ENCODE measurements at regions not wholly inside any gene's neighbourhood (a gene's known extent, or its start where the extent isn't known, plus 50 kb on each side); places are given as distances from the start of the nearest gene placed in this dataset.

DNA sequence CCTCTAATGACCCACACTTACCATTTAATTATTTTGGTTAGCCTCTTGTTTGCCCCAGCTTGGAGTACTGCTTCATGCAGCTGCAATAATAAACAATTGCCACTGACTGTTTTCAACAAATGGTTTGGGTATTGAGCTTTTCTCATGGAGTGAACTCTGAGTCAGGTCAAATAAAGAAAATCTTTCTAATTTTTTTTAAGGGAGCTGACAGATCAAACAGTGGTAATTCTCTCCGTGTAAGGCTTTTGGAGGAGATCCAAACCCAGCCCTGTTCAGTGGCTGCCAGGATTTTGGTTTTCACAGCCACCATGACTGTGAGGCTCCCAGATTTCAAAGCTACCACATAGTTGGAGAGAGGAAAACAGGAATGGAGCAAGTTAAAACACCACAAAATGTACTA, 110.7 kb upstream of the EFNA5 start (continued):
- TF ChIP-seq ZNF462 (CRISPR knock-in tag; IDR thresholded peaks at IDR 0.05) = no peak

- H4K20me1 ChIP-seq (replicated peaks; ENCODE audit: insufficient read depth) = no peaks in the 10 kb centered on the region
- H2AFZ ChIP-seq = no peak overlapping the region
- no peak overlapping the region for H3K4me3 Mint-ChIP-seq
- peaks cover 17% of the 10 kb centered on the region for H3K4me1 Mint-ChIP-seq
- no peaks in the 10 kb centered on the region; the same call in 1 of the 2 replicates for H3K36me3 ChIP-seq (ENCODE audit: insufficient read depth)
- no peaks in the 10 kb centered on the region for H3K9me2 ChIP-seq (ENCODE audit: insufficient read depth)
- no peak overlapping the region for H3K4me3 ChIP-seq
- ATAC-seq (no peak), DNase-seq (ENCODE audit: low spot score) (no peak)
- H3K27me3 ChIP-seq (ENCODE audit: insufficient read depth) = no peaks in the 10 kb centered on the region
- no peaks in the 10 kb centered on the region for H3K79me2 ChIP-seq (replicated peaks; ENCODE audit: insufficient read depth)
- no peaks in the 10 kb centered on the region for H3K27me3 Mint-ChIP-seq (ENCODE audit: insufficient read depth, low read depth, poor library complexity)
- H3K4me1 ChIP-seq (ENCODE audit: insufficient read depth) = peaks cover 13% of the 10 kb centered on the region
- H3K9me3 Mint-ChIP-seq = peaks cover 10% of the 10 kb centered on the region; the same call in 1 of the 3 replicates
- H3K27ac Mint-ChIP-seq = no peak overlapping the region
- no peak overlapping the region for H3K27ac ChIP-seq (ENCODE audit: low read depth)
- no peak overlapping the region for H3K4me2 ChIP-seq
- H3K36me3 Mint-ChIP-seq (ENCODE audit: low read depth) = peaks cover 11% of the 10 kb centered on the region
- no peaks in the 10 kb centered on the region for H3F3A ChIP-seq (replicated peaks; ENCODE audit: low read depth)
- TF ChIP-seq JUNB (IDR thresholded peaks at IDR 0.05; ENCODE audit: unreplicated experiment) (no peak), ZNF114 (CRISPR knock-in tag; IDR thresholded peaks at IDR 0.05) (no peak), NANOG (IDR thresholded peaks at IDR 0.05; ENCODE audit: borderline replicate concordance) (no peak), EZH2phosphoT487 (IDR thresholded peaks at IDR 0.05; ENCODE audit: unreplicated experiment) (no peak)
- TF ChIP-seq, protein P1, sequence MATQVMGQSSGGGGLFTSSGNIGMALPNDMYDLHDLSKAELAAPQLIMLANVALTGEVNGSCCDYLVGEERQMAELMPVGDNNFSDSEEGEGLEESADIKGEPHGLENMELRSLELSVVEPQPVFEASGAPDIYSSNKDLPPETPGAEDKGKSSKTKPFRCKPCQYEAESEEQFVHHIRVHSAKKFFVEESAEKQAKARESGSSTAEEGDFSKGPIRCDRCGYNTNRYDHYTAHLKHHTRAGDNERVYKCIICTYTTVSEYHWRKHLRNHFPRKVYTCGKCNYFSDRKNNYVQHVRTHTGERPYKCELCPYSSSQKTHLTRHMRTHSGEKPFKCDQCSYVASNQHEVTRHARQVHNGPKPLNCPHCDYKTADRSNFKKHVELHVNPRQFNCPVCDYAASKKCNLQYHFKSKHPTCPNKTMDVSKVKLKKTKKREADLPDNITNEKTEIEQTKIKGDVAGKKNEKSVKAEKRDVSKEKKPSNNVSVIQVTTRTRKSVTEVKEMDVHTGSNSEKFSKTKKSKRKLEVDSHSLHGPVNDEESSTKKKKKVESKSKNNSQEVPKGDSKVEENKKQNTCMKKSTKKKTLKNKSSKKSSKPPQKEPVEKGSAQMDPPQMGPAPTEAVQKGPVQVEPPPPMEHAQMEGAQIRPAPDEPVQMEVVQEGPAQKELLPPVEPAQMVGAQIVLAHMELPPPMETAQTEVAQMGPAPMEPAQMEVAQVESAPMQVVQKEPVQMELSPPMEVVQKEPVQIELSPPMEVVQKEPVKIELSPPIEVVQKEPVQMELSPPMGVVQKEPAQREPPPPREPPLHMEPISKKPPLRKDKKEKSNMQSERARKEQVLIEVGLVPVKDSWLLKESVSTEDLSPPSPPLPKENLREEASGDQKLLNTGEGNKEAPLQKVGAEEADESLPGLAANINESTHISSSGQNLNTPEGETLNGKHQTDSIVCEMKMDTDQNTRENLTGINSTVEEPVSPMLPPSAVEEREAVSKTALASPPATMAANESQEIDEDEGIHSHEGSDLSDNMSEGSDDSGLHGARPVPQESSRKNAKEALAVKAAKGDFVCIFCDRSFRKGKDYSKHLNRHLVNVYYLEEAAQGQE (IDR thresholded peaks at IDR 0.05; ENCODE audit: unreplicated experiment) = no peak
- TF ChIP-seq, protein P2, sequence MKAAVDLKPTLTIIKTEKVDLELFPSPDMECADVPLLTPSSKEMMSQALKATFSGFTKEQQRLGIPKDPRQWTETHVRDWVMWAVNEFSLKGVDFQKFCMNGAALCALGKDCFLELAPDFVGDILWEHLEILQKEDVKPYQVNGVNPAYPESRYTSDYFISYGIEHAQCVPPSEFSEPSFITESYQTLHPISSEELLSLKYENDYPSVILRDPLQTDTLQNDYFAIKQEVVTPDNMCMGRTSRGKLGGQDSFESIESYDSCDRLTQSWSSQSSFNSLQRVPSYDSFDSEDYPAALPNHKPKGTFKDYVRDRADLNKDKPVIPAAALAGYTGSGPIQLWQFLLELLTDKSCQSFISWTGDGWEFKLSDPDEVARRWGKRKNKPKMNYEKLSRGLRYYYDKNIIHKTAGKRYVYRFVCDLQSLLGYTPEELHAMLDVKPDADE (IDR thresholded peaks at IDR 0.05) = no peak
These were observed 108.7 kb upstream of the EFNA5 start for GRCh38 chr5:107779437-107779836.
